Gastrocnemius medialis (tissue), 4 donors: ENCODE measurements at regions not wholly inside any gene's neighbourhood (a gene's known extent, or its start where the extent isn't known, plus 50 kb on each side); places are given as distances from the start of the nearest gene placed in this dataset.
"Not testable (repeated sequence)": the region's sequence is repeated elsewhere in the genome, so short reads cannot be mapped to it uniquely, and the experiment has no call there.

Experiments
- POLR2A ChIP-seq, 2 donors: fragments of 450-650 bp; IDR thresholded peaks; one replicate each; pipeline ENCODE4 v1.6.1; 2017; ENCODE audit warnings: antibody characterized with exemption in 2 of 2, mild to moderate bottlenecking in 2 of 2, moderate library complexity in 2 of 2
- TF ChIP-seq, protein P1 (sequence below), 5 experiments: fragments of 450-650 bp in 3 of 5; fragments of 200-600 bp in 2 of 5; sonication (generic) in 2 of 5; IDR thresholded peaks in 4 of 5; conservative IDR thresholded peaks in 1 of 5; 1 replicate in 4 of 5; 2 replicates in 1 of 5; pipeline ENCODE4 v1.5.1; 2016 to 2019; ENCODE audit warnings: antibody characterized with exemption in 5 of 5, mild to moderate bottlenecking in 3 of 5, moderate library complexity in 3 of 5

GRCh38 chr11:49283911-49284310, 75.5 kb upstream of the FOLH1 start:
- not testable (repeated sequence) for TF ChIP-seq POLR2A (IDR thresholded peaks at IDR 0.05)
- TF ChIP-seq, protein P1, sequence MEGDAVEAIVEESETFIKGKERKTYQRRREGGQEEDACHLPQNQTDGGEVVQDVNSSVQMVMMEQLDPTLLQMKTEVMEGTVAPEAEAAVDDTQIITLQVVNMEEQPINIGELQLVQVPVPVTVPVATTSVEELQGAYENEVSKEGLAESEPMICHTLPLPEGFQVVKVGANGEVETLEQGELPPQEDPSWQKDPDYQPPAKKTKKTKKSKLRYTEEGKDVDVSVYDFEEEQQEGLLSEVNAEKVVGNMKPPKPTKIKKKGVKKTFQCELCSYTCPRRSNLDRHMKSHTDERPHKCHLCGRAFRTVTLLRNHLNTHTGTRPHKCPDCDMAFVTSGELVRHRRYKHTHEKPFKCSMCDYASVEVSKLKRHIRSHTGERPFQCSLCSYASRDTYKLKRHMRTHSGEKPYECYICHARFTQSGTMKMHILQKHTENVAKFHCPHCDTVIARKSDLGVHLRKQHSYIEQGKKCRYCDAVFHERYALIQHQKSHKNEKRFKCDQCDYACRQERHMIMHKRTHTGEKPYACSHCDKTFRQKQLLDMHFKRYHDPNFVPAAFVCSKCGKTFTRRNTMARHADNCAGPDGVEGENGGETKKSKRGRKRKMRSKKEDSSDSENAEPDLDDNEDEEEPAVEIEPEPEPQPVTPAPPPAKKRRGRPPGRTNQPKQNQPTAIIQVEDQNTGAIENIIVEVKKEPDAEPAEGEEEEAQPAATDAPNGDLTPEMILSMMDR (IDR thresholded peaks at IDR 0.05 in 4 of 5, conservative IDR thresholded peaks at IDR 0.05 in 1 of 5) = not testable (repeated sequence)
